ENCODE measurements at regions not wholly inside any gene's neighbourhood (a gene's known extent, or its start where the extent isn't known, plus 50 kb on each side); places are given as distances from the start of the nearest gene placed in this dataset.

DNA sequence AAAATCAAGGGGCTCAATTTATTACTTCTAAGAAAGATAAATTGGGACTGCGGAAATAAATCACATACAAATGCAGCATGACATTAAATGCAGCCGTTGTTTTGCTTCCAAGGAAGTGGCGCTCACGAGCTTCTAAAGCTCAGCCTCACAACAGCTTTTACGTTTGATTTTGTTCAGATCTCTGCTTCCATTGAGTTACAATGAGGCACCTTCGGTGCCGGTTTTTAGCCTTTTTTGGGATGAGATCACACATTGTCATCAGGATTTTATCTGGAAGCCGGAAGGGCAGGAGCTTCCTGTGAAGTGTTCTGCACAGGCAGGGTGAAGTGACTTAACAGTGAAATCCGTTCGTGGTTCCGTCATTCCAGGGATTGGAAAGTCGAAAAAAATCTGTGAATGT is 209.8 kb downstream of the DCDC2C start:
- Histone ChIP-seq H4K20me1 (ENCODE audit: insufficient read depth) (no peaks in the 10 kb centered on the region), H3K9me3 (ENCODE audit: low read depth) (no peaks in the 10 kb centered on the region), H3K36me3 (ENCODE audit: low read depth) (no peaks in the 10 kb centered on the region), H3K4me1 (ENCODE audit: insufficient read depth) (no peaks in the 10 kb centered on the region), H3K9ac (no peak overlapping the region), H3F3A (ENCODE audit: insufficient read depth) (no peaks in the 10 kb centered on the region), H3K79me2 (ENCODE audit: insufficient read depth) (no peaks in the 10 kb centered on the region), H3K4me3 (no peak overlapping the region), H3K27ac (no peak overlapping the region), H3K9me2 (ENCODE audit: insufficient read depth) (no peaks in the 10 kb centered on the region), H3K4me2 (ENCODE audit: unreplicated experiment) (no peak overlapping the region), H3K27me3 (replicated peaks; ENCODE audit: insufficient read depth) (no peaks in the 10 kb centered on the region), H2AFZ (no peak overlapping the region)
- DNase-seq, result no peak
- no peak for TF ChIP-seq EZH2 (IDR thresholded peaks at IDR 0.05; ENCODE audit: insufficient read depth, poor library complexity, severe bottlenecking)
- no peak for TF ChIP-seq EZH2phosphoT487 (IDR thresholded peaks at IDR 0.05; ENCODE audit: insufficient read depth, low read depth)
- in situ Hi-C loops (cut with MboI), result no loop called here
- WGBS, 2 experiments (ENCODE audit: low coverage in 1 of 2, low lambda C conversion rate in 2 of 2, missing lambda C conversion rate in 2 of 2), result 10 to 18% methylated on average over 12 of the region's 12 CpGs

DNA sequence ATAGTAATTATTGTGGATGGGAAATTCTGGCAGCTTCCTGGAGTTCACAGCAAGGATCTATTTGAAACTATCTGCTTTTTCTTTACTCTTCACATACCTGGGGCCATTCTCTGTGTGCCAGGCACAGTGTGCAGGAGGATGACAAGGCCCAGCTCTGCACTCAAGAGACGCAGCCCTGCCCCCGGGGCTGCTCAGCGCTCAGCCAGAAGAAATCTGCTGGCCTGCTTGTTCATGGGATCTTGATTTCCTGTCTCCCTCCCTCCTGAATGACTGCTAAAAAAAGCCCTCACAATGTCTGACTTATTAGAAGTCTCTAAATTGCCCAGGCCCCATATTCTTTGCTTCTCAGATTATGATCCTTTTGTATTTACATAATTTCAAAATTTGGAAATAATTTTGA is 210.9 kb downstream of the DCDC2C start:
- Histone ChIP-seq H3K9me2 (ENCODE audit: insufficient read depth) (no peaks in the 10 kb centered on the region), H4K20me1 (ENCODE audit: insufficient read depth) (no peaks in the 10 kb centered on the region), H3F3A (ENCODE audit: insufficient read depth) (no peaks in the 10 kb centered on the region), H3K4me3 (no peak overlapping the region), H3K36me3 (ENCODE audit: low read depth) (no peaks in the 10 kb centered on the region), H3K27me3 (replicated peaks; ENCODE audit: insufficient read depth) (no peaks in the 10 kb centered on the region), H3K9ac (no peak overlapping the region), H2AFZ (no peak overlapping the region), H3K27ac (no peak overlapping the region), H3K4me2 (ENCODE audit: unreplicated experiment) (no peak overlapping the region), H3K9me3 (ENCODE audit: low read depth) (no peaks in the 10 kb centered on the region), H3K4me1 (ENCODE audit: insufficient read depth) (no peaks in the 10 kb centered on the region), H3K79me2 (ENCODE audit: insufficient read depth) (no peaks in the 10 kb centered on the region)
- in situ Hi-C loops (cut with MboI), result no loop called here
- 7 to 12% methylated on average over 3 of the region's 3 CpGs for WGBS, 2 experiments (ENCODE audit: low coverage in 1 of 2, low lambda C conversion rate in 2 of 2, missing lambda C conversion rate in 2 of 2)
- TF ChIP-seq EZH2phosphoT487 (IDR thresholded peaks at IDR 0.05; ENCODE audit: insufficient read depth, low read depth) (no peak), EZH2 (IDR thresholded peaks at IDR 0.05; ENCODE audit: insufficient read depth, poor library complexity, severe bottlenecking) (no peak)
- no peak for DNase-seq

DNA sequence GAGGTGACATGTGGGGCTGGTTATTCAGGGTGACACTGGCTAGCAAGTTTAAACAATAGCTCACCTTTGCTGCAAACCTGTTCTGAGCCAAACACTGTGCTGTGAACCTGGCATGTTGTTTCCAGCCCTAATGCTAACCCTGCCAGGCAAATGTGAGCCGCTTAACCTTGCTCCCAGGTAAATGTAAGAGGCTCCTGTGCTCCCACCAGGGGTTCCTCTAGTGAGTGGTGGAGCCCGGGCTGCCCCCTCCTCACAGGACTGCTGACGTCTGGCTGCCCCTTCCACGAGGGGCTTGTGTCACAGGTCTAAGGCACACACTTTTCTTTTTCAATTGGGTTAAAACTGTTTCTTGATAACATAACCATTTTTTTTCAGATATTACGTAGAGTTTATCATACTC is 223.7 kb downstream of the DCDC2C start:
- Histone ChIP-seq H3K79me2 (ENCODE audit: insufficient read depth) (no peaks in the 10 kb centered on the region), H3F3A (ENCODE audit: insufficient read depth) (no peaks in the 10 kb centered on the region), H3K4me2 (ENCODE audit: unreplicated experiment) (no peak overlapping the region), H3K4me1 (ENCODE audit: insufficient read depth) (no peaks in the 10 kb centered on the region), H3K4me3 (no peak overlapping the region), H3K27me3 (replicated peaks; ENCODE audit: insufficient read depth) (no peaks in the 10 kb centered on the region), H3K27ac (no peak overlapping the region), H3K36me3 (ENCODE audit: low read depth) (no peaks in the 10 kb centered on the region), H3K9me3 (ENCODE audit: low read depth) (no peaks in the 10 kb centered on the region), H2AFZ (no peak overlapping the region), H3K9ac (no peak overlapping the region), H4K20me1 (ENCODE audit: insufficient read depth) (no peaks in the 10 kb centered on the region), H3K9me2 (ENCODE audit: insufficient read depth) (no peaks in the 10 kb centered on the region)
- 13 to 14% methylated on average over 5 of the region's 5 CpGs for WGBS, 2 experiments (ENCODE audit: low coverage in 1 of 2, low lambda C conversion rate in 2 of 2, missing lambda C conversion rate in 2 of 2)
- no peak for DNase-seq
- in situ Hi-C loops (cut with MboI), result no loop called here
- TF ChIP-seq EZH2 (IDR thresholded peaks at IDR 0.05; ENCODE audit: insufficient read depth, poor library complexity, severe bottlenecking), result no peak
- no peak for TF ChIP-seq EZH2phosphoT487 (IDR thresholded peaks at IDR 0.05; ENCODE audit: insufficient read depth, low read depth)

DNA sequence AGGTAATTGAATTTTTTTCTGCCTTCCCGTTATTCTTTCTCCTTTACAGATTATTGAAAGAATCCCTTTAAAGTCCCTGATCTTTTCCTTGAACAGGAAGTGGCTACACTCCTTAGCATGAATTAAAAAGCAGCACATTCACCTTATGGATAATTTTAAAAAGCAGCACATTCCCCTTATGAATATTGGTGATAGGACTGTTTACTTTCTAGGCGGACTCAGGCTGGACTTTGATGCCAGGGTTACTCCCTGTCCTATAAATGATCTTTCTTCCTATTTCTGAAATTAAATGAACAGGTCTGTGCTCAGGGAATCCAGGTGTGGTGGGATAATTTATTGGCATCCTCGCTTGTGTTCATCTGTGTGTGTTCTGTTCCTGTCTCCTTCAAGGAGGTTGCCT is 226.0 kb downstream of the DCDC2C start:
- TF ChIP-seq EZH2phosphoT487 (IDR thresholded peaks at IDR 0.05; ENCODE audit: insufficient read depth, low read depth) (no peak), EZH2 (IDR thresholded peaks at IDR 0.05; ENCODE audit: insufficient read depth, poor library complexity, severe bottlenecking) (no peak)
- H4K20me1 ChIP-seq (ENCODE audit: insufficient read depth), result no peaks in the 10 kb centered on the region
- WGBS, 2 experiments (ENCODE audit: low coverage in 1 of 2, low lambda C conversion rate in 2 of 2, missing lambda C conversion rate in 2 of 2), result 22% methylated on average over 3 of the region's 3 CpGs
- no peaks in the 10 kb centered on the region for H3K9me3 ChIP-seq (ENCODE audit: low read depth)
- DNase-seq, result no peak
- no peaks in the 10 kb centered on the region for H3K4me1 ChIP-seq (ENCODE audit: insufficient read depth)
- H3K27ac ChIP-seq, result no peak overlapping the region
- H3K9me2 ChIP-seq (ENCODE audit: insufficient read depth), result no peaks in the 10 kb centered on the region
- no peaks in the 10 kb centered on the region for H3F3A ChIP-seq (ENCODE audit: insufficient read depth)
- no peaks in the 10 kb centered on the region for H3K79me2 ChIP-seq (ENCODE audit: insufficient read depth)
- no peak overlapping the region for H3K4me3 ChIP-seq
- no peaks in the 10 kb centered on the region for H3K27me3 ChIP-seq (replicated peaks; ENCODE audit: insufficient read depth)
- in situ Hi-C loops (cut with MboI), result no loop called here
- no peak overlapping the region for H3K4me2 ChIP-seq (ENCODE audit: unreplicated experiment)
- H3K9ac ChIP-seq, result no peak overlapping the region
- no peak overlapping the region for H2AFZ ChIP-seq
- H3K36me3 ChIP-seq (ENCODE audit: low read depth), result no peaks in the 10 kb centered on the region

DNA sequence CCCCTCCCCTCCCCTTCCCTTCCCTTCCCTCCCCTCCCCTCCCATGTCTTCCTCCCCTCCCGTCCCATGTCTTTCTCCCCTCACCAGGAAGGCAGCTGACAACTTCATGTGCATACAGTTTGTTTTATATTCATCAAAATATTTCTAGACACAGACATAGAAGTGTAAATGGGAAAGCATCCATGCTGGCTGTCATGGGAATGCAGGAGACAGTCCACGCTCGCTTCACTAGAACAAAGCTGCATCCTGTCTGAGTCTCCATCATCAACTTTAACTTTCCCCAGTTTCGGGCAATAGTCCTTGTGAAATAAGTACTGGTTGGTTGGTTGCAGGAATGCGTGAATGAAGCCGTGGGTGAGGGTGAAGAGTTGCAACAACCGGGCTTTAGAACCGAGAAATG is 226.9 kb downstream of the DCDC2C start:
- Histone ChIP-seq H3K4me3 (no peak overlapping the region), H3K9me3 (ENCODE audit: low read depth) (no peaks in the 10 kb centered on the region), H3K9me2 (ENCODE audit: insufficient read depth) (no peaks in the 10 kb centered on the region), H4K20me1 (ENCODE audit: insufficient read depth) (no peaks in the 10 kb centered on the region), H3K4me2 (ENCODE audit: unreplicated experiment) (no peak overlapping the region), H3K36me3 (ENCODE audit: low read depth) (no peaks in the 10 kb centered on the region), H3F3A (ENCODE audit: insufficient read depth) (no peaks in the 10 kb centered on the region), H3K9ac (no peak overlapping the region), H2AFZ (no peak overlapping the region), H3K27me3 (replicated peaks; ENCODE audit: insufficient read depth) (no peaks in the 10 kb centered on the region), H3K27ac (no peak overlapping the region), H3K4me1 (ENCODE audit: insufficient read depth) (no peaks in the 10 kb centered on the region), H3K79me2 (ENCODE audit: insufficient read depth) (no peaks in the 10 kb centered on the region)
- no peak for DNase-seq
- 17 to 18% methylated on average over 8 of the region's 8 CpGs for WGBS, 2 experiments (ENCODE audit: low coverage in 1 of 2, low lambda C conversion rate in 2 of 2, missing lambda C conversion rate in 2 of 2)
- in situ Hi-C loops (cut with MboI), result no loop called here
- no peak for TF ChIP-seq EZH2 (IDR thresholded peaks at IDR 0.05; ENCODE audit: insufficient read depth, poor library complexity, severe bottlenecking)
- no peak for TF ChIP-seq EZH2phosphoT487 (IDR thresholded peaks at IDR 0.05; ENCODE audit: insufficient read depth, low read depth)

Data from GM23248 (cell line).